ENCODE measurements at regions not wholly inside any gene's neighbourhood (a gene's known extent, or its start where the extent isn't known, plus 50 kb on each side); places are given as distances from the start of the nearest gene placed in this dataset.
"Not testable (repeated sequence)": the region's sequence is repeated elsewhere in the genome, so short reads cannot be mapped to it uniquely, and the experiment has no call there.

- DNase-seq: no peak
Observed at GRCh38 chr15:94847325-94847724, 616.0 kb downstream of the MCTP2 start.

- DNase-seq: no peak
Observed at GRCh38 chr15:94848054-94848453, 616.7 kb downstream of the MCTP2 start.

DNA sequence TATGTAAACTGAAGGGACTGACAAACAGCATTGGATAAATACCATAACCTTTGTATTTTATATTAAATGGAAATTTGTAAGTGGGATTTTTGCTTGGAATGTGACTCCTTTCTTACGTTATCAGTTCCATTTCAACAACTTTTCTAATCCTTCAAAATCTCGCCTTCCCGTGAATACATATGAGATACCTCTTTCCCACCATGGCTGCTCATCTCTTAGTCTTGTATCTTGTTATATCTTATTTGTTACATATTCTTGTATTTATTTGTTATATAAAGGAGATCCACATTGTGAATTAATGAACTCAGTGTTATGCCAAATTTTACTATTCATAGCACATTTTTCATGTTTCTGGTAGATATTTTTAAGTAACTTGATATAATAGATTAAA, 623.7 kb downstream of the MCTP2 start:
- no peak for DNase-seq

DNA sequence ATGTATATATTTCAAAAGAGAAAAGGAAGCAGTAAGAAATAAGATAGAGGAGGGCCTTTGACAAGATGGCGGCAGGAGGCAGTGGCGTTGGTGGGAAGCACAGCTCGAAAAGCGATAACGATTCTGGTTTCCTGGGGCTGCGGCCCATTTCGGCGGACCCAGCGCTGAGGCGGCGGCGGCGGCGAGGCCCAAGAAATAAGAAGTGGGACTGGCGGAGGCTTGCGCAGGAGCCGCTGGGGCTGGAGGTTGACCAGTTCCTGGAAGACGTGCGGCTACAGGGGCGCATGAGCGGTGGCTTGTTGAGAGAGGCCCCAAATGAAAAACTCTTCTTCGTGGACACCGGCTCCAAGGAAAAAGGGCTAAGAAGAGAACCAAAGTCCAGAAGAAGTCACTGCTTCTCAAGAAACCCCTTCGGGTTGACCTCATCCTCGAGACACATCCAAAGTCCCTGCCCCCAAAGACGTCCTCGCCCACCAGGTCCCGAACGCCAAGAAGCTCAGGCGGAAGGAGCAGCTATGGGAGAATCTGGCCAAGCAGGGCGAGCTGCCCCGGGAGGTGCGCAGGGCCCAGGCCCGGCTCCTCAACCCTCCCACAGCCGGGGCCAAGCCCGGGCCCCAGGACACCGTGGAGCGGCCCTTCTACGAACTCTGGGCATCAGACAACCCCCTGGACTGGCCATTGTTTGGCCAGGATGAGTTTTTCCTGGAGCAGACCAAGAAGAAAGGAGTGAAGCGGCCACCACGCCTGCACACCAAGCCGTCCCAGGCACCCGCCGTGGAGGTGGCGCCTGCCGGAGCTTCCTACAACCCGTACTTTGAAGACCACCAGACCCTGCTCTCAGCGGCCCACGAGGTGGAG, 624.3 kb downstream of the MCTP2 start:
- no peak for DNase-seq

- no peak for DNase-seq
Observed at GRCh38 chr15:94856267-94856854, 625.0 kb downstream of the MCTP2 start.

- DNase-seq: no peak
Observed at GRCh38 chr15:94857466-94857865, 626.1 kb downstream of the MCTP2 start.

- no peak for DNase-seq
Observed at GRCh38 chr15:94858011-94858410, 626.6 kb downstream of the MCTP2 start.

DNA sequence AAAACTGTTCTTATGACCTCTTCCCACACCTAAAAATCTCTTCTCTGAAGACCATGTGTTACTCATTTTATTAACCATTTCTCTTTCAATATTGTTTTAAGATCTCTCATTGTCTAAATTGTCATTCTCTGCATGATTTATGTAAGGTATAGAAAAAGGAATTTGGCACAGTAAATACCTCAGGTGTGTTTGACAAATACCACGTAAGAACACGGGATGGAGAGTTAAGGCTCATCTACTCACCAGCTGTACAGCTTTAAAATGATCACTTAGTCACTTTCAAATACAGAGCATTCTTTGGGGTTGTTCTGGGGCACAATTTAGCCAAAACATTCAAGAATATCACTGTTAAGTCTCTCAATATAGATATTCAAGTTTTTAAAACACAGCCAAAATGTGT, 627.1 kb downstream of the MCTP2 start:
- no peak for DNase-seq

DNA sequence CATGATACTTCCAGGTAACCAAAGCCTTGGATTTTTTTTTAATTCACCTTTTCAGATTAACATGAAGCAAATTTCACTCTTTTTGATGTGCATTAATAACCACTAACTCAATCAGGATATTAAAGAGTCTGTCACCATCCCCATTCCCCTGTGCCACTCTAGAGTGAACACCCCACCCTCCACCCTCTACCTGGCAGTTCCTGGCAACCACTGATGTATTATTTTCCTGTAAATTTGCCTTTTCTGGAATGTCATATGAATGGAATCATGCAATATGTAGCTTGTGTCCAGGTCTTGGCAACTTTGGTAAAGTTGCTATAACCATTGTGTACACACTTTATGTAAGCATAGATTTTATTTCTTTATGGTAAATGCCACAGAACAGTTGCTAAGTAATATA, 627.6 kb downstream of the MCTP2 start:
- no peak for DNase-seq

- DNase-seq: no peak
Observed at GRCh38 chr15:94864600-94864999, 633.2 kb downstream of the MCTP2 start.

GRCh38 chr15:94868265-94868664, 636.9 kb downstream of the MCTP2 start:
- not testable (repeated sequence) for DNase-seq

GRCh38 chr15:94875550-94875949, 644.2 kb downstream of the MCTP2 start:
- DNase-seq: no peak

DNA sequence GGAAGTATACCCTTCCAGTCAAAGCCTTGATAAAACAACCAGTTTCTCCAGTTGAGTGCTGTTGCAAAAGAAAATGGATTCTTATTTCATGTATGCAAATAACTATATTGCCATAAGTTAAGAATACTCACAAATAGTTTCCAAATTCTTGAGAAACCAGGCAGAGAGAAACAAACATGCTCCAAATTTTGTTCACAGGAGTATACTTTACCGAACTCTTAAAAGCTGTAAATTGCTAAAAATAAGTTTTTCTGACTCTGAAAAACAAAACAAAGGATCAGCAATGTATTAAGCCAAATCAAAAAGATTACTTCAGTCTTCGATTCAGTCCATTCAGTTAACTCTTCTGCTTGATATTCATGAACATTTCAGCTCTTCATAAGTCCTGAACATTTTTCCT, 646.5 kb downstream of the MCTP2 start:
- no peak for DNase-seq

DNA sequence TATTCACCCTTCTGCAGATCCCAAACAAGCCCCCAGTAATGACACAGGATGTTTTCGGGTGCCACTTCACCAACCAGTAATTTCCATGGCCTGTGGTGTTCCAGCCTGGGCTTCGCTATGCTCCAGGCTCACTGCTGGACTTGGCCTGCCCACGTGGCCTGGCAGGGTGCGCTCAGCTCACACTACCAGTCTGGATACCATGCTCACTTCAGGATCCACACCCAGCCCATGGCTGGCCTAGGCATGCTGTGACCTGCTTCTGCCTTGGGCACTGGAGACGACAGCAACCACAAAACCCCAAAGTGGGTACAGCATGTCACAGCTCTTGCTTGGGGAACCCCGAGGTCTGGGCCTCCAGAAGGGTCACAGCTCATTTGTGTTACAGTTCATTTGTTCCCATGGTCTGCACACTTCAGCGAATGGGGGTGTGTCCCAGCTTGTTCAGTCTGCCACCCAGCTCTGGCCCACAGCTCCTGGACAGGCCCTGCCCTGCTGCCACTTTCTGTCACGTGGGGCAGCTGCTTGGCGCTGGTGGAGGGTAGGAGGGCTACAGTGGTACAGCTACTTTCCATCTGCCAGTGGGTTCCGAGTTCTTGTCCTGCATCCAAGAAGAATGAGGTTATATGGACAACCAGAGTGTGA, 650.8 kb downstream of the MCTP2 start:
- no peak for DNase-seq

GRCh38 chr15:94887391-94887790, 656.0 kb downstream of the MCTP2 start:
- DNase-seq: no peak

GRCh38 chr15:94889153-94889552, 657.8 kb downstream of the MCTP2 start:
- no peak for DNase-seq

DNA sequence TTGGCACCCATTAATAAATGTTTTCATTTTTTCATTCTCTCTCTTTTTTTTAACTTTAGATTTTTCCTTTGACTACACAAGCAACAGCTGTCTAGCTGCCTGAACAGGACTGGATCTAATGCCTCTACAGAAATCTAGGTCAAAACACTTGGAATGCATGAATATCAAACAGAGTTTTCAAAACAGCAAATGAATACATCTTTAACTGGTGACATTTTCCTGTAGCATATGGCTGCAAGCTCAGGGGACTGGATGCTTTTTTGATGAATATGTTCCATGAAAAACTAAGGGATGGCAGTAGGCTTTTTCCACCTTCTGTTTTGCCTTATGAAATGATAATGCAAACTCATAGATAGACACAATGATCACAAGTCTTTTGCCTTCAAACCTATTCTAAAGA, 661.7 kb downstream of the MCTP2 start:
- DNase-seq: no peak

DNA sequence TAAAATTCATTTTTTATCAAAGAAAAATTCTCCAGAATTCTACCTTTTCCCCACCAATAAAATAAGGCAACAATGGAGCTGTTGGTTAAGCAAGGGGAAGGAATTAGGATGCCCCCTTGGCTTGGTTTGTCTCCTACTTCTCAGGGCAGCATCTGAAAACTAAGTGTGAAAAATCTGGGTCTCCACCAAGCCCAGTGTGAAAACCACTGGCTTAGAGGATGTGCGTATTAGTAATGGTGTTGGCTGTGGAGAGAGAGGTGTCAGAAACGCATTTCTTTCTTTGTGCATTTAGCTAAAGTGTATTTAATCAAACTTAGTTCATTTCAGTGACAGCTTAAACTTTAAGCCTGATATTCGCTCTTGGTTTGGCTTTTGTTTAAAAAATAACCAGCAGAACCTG, 662.7 kb downstream of the MCTP2 start:
- no peak for DNase-seq

- no peak for DNase-seq
Observed at GRCh38 chr15:94909510-94909909, 678.1 kb downstream of the MCTP2 start.

- no peak for DNase-seq
Observed at GRCh38 chr15:94910166-94910565, 678.8 kb downstream of the MCTP2 start.

DNA sequence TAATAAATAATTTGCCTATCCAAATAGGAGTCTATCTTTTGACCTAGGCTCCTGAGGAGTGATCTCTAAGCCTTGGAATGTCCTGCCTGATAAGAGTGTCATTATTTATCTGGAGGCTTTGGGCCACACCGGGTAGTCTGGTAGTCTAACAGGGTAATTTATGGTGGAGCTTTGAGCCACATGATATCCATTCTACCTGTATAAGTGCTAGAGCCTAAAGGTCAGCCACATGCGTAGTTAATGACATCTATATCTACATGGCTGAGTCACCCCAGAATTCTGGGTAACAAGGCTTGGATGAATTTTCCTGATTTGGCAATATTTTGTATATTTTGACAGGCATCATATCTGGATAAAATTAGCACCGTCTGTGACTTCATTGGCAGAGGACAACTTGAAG, 681.4 kb downstream of the MCTP2 start:
- DNase-seq: no peak

- no peak for DNase-seq
Observed at GRCh38 chr15:94917068-94917467, 685.7 kb downstream of the MCTP2 start.

- no peak for DNase-seq
Observed at GRCh38 chr15:94921936-94922335, 690.6 kb downstream of the MCTP2 start.

DNA sequence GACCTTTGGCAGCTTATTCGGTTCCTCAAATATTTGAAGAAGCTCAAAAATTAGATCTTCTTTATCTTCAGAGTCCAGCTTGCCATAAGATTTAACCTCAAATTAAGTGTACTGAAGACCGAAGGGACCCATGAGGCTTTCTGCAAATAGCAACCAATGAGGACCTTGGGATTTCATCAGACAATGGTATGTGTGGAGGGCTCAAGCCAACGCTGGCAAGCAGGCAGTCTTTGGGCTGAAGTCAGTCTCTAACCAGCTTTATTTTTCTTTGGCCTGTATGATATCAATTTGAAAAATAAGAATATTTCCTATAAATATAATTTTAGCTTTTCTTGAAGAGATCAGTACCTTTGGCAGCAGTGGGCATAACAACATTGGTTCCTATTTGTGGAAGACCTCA, 692.7 kb downstream of the MCTP2 start:
- no peak for DNase-seq
